H9 (cell line): ENCODE measurements at regions not wholly inside any gene's neighbourhood (a gene's known extent, or its start where the extent isn't known, plus 50 kb on each side); places are given as distances from the start of the nearest gene placed in this dataset.

Source experiments
- DNase-seq: peaks from one replicate; pipeline ENCODE4 v3.0.0-alpha.2; 2017
- H2AFZ ChIP-seq: one replicate; pipeline ENCODE4 v1.6.1; 2013; ENCODE audit warnings: mild to moderate bottlenecking, low read length, control low read depth, moderate library complexity
- H2AK5ac ChIP-seq: 2 replicates; pipeline ENCODE4 v1.6.1; 2013; ENCODE audit warnings: low read length, control low read depth, mixed read lengths; ENCODE audit not compliant: insufficient read length
- H2BK120ac ChIP-seq: one replicate; pipeline ENCODE4 v1.6.1; 2013; ENCODE audit warnings: low read depth, mild to moderate bottlenecking, low read length, control low read depth, inconsistent platforms; ENCODE audit not compliant: poor library complexity, severe bottlenecking
- H2BK12ac ChIP-seq: 2 replicates; pipeline ENCODE4 v1.6.1; 2013; ENCODE audit warnings: low read length, control low read depth, mixed read lengths, low read depth; ENCODE audit not compliant: insufficient read length
- H2BK15ac ChIP-seq: 2 replicates; pipeline ENCODE4 v1.6.1; 2013; ENCODE audit warnings: low read depth, low read length, control low read depth
- H2BK20ac ChIP-seq: one replicate; pipeline ENCODE4 v1.6.1; 2013; ENCODE audit warnings: low read depth, mild to moderate bottlenecking, low read length, control low read depth, inconsistent platforms; ENCODE audit not compliant: poor library complexity, severe bottlenecking
- H2BK5ac ChIP-seq: 2 replicates; pipeline ENCODE4 v1.6.1; 2013; ENCODE audit warnings: low read length, control low read depth, mixed read lengths; ENCODE audit not compliant: insufficient read length
- H3K14ac ChIP-seq: 2 replicates; pipeline ENCODE4 v1.6.1; 2013; ENCODE audit warnings: low read length, control low read depth; ENCODE audit not compliant: insufficient read depth
- H3K18ac ChIP-seq: 2 replicates; pipeline ENCODE4 v1.6.1; 2013; ENCODE audit warnings: low read depth, mild to moderate bottlenecking, mixed read lengths, low read length, control low read depth; ENCODE audit not compliant: insufficient read length
- H3K23ac ChIP-seq: 2 replicates; pipeline ENCODE4 v1.6.1; 2013; ENCODE audit warnings: low read length, control low read depth, mixed read lengths, low read depth; ENCODE audit not compliant: insufficient read length
- H3K23me2 ChIP-seq: 2 replicates; pipeline ENCODE4 v1.6.1; 2013; ENCODE audit warnings: low read depth, mild to moderate bottlenecking, mixed read lengths, low read length, control low read depth; ENCODE audit not compliant: insufficient read length, poor library complexity, severe bottlenecking
- H3K27ac ChIP-seq: 2 replicates; pipeline ENCODE4 v1.5.1; 2013; ENCODE audit warnings: low read length, control low read depth, mixed read lengths, low read depth; ENCODE audit not compliant: insufficient read length
- H3K27me3 ChIP-seq: 2 replicates; pipeline ENCODE4 v1.6.1; 2013; ENCODE audit warnings: low read length, control low read depth, inconsistent platforms; ENCODE audit not compliant: insufficient read depth
- H3K4ac ChIP-seq: 2 replicates; pipeline ENCODE4 v1.6.1; 2013; ENCODE audit warnings: low read depth, mild to moderate bottlenecking, control low read depth, inconsistent platforms, low read length, moderate library complexity
- H3K4me1 ChIP-seq: 2 replicates; pipeline ENCODE4 v1.6.1; 2013; ENCODE audit warnings: low read length, control low read depth, inconsistent platforms; ENCODE audit not compliant: insufficient read depth
- H3K4me2 ChIP-seq: 2 replicates; pipeline ENCODE4 v1.6.1; 2013; ENCODE audit warnings: low read length, control low read depth, mixed read lengths; ENCODE audit not compliant: insufficient read length, insufficient read depth
- H3K56ac ChIP-seq: 2 replicates; pipeline ENCODE4 v1.6.1; 2013; ENCODE audit warnings: low read depth, mild to moderate bottlenecking, mixed read lengths, low read length, control low read depth; ENCODE audit not compliant: insufficient read length
- H3K79me1 ChIP-seq: 2 replicates; pipeline ENCODE4 v1.6.1; 2013; ENCODE audit warnings: low read depth, mild to moderate bottlenecking, moderate library complexity, low read length, control low read depth, inconsistent platforms; ENCODE audit not compliant: insufficient read depth, poor library complexity, severe bottlenecking
- H3K79me2 ChIP-seq: 2 replicates; pipeline ENCODE4 v1.6.1; 2013; ENCODE audit warnings: low read length, control low read depth, inconsistent platforms; ENCODE audit not compliant: insufficient read depth
- H3K9ac ChIP-seq: 2 replicates; pipeline ENCODE4 v1.6.1; 2013; ENCODE audit warnings: low read length, control low read depth, mixed read lengths; ENCODE audit not compliant: insufficient read length; ENCODE audit errors: extremely low read depth
- H3K9me3 ChIP-seq: one replicate; pipeline ENCODE4 v1.6.1; 2013; ENCODE audit warnings: low read depth, low read length, inconsistent platforms; ENCODE audit not compliant: control insufficient read depth
- H3T11ph ChIP-seq: one replicate; pipeline ENCODE4 v1.6.1; 2013; ENCODE audit warnings: mild to moderate bottlenecking, low read length, control low read depth, inconsistent platforms
- H4K20me1 ChIP-seq: one replicate; pipeline ENCODE4 v1.6.1; 2013; ENCODE audit not compliant: control insufficient read depth, insufficient read length, insufficient read depth
- H4K5ac ChIP-seq: 2 replicates; pipeline ENCODE4 v1.6.1; 2013; ENCODE audit warnings: low read depth, mild to moderate bottlenecking, mixed read lengths, low read length, control low read depth; ENCODE audit not compliant: insufficient read length
- H4K8ac ChIP-seq: replicated peaks from 2 replicates; pipeline ENCODE4 v1.6.1; 2013; ENCODE audit warnings: low read length, control low read depth, mixed read lengths, low read depth; ENCODE audit not compliant: insufficient read length
- H4K91ac ChIP-seq: 2 replicates; pipeline ENCODE4 v1.6.1; 2013; ENCODE audit warnings: low read depth, mild to moderate bottlenecking, moderate library complexity, mixed read lengths, low read length, control low read depth; ENCODE audit not compliant: insufficient read length
- H3K27ac Mint-ChIP-seq, 3 experiments: 2 replicates in 2 of 3; 3 replicates in 1 of 3; pipeline ENCODE4 v1.8.0; 2020 to 2021; ENCODE audit warnings: mixed read lengths in 3 of 3, mild to moderate bottlenecking in 1 of 3, moderate library complexity in 1 of 3
- H3K27me3 Mint-ChIP-seq: 2 replicates; pipeline ENCODE4 v1.8.0; 2021; ENCODE audit warnings: low read depth, mild to moderate bottlenecking, moderate library complexity, mixed read lengths
- H3K36me3 Mint-ChIP-seq, 3 experiments: 2 replicates in 2 of 3; 3 replicates in 1 of 3; pipeline ENCODE4 v1.8.0; 2020 to 2021; ENCODE audit warnings: low read depth in 3 of 3, mixed read lengths in 3 of 3; ENCODE audit not compliant: insufficient read depth in 1 of 3
- H3K4me1 Mint-ChIP-seq, 2 experiments: 2 replicates each; pipeline ENCODE4 v1.8.0; 2020; ENCODE audit warnings: mixed read lengths in 2 of 2
- H3K4me3 Mint-ChIP-seq, 2 experiments: 2 replicates in 1 of 2; 3 replicates in 1 of 2; pipeline ENCODE4 v1.8.0; 2020 to 2021; ENCODE audit warnings: mild to moderate bottlenecking in 2 of 2, mixed read lengths in 2 of 2, moderate library complexity in 1 of 2
- H3K9me3 Mint-ChIP-seq, 2 experiments: 2 replicates in 1 of 2; 3 replicates in 1 of 2; pipeline ENCODE4 v1.8.0; 2020; ENCODE audit warnings: mild to moderate bottlenecking in 2 of 2, mixed read lengths in 2 of 2, moderate library complexity in 1 of 2
- WGBS: extraction: QIAGEN DNeasy Blood & Tissue Kit; methylation state at CpG from one replicate; pipeline ENCODE4 v1.1.7; 2013; ENCODE audit warnings: missing lambda C conversion rate, low lambda C conversion rate, mixed read lengths; ENCODE audit not compliant: insufficient read length; ENCODE audit errors: extremely low coverage; 5-methylcytosine and 5-hydroxymethylcytosine counted together
- TF ChIP-seq, protein P1 (sequence below): fragments of 200-600 bp; sonication (generic); conservative IDR thresholded peaks from 3 replicates; pipeline ENCODE4 v1.8.0; 2021; ENCODE audit warnings: antibody characterized with exemption, mild to moderate bottlenecking

DNA sequence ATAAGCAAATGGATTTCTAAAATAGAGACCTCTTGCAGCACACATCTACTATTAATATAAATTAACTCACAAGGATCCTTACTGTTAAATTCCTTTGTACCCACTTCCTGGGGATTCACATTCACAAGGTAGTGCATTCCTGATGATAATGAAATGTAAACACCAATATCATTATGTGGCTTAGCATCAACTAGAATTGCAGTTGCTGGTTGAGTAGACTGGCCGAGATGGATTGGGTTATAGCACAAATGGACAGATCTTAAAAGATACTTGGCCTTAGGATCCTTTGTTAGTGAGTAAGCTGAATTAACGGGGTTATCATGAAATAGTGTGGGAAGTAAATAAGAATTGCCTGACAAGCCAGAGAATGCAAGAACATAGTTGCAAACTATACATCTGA is 369.1 kb downstream of the AEBP2 start:
- no peak overlapping the region for H3K56ac ChIP-seq
- H4K91ac ChIP-seq, result no peak overlapping the region
- H3K79me2 ChIP-seq, result no peaks in the 10 kb centered on the region
- H3K4ac ChIP-seq, result no peak overlapping the region
- no peaks in the 10 kb centered on the region for H3K23me2 ChIP-seq
- H3K14ac ChIP-seq, result no peak overlapping the region
- Mint-ChIP-seq H3K27ac (no peak overlapping the region), H3K9me3 (peaks cover 7% of the 10 kb centered on the region in 2 experiments; a peak in 4 of 5 replicates), H3K36me3 (peaks cover 0 to 15% (median 0%) of the 10 kb centered on the region in 3 experiments; a peak in 1 of 7 replicates), H3K4me1 (no peaks in the 10 kb centered on the region), H3K4me3 (no peak overlapping the region), H3K27me3 (no peaks in the 10 kb centered on the region)
- H2BK15ac ChIP-seq, result no peak overlapping the region
- no peaks in the 10 kb centered on the region for H3K4me1 ChIP-seq
- no peaks in the 10 kb centered on the region for H3K9me3 ChIP-seq
- H2BK20ac ChIP-seq, result no peak overlapping the region
- no peak overlapping the region for H4K5ac ChIP-seq
- DNase-seq, result no peak
- no peak overlapping the region for H3K18ac ChIP-seq
- H3K27me3 ChIP-seq, result no peaks in the 10 kb centered on the region
- no peak overlapping the region for H3K4me2 ChIP-seq
- no CpG with 5 or more reads among the region's 2 CpGs for WGBS
- no peaks in the 10 kb centered on the region for H4K20me1 ChIP-seq
- H3K79me1 ChIP-seq, result no peaks in the 10 kb centered on the region
- no peak overlapping the region for H2AFZ ChIP-seq
- H3K23ac ChIP-seq, result no peak overlapping the region
- H2BK120ac ChIP-seq, result no peak overlapping the region
- no peak overlapping the region for H3T11ph ChIP-seq
- H2AK5ac ChIP-seq, result no peak overlapping the region
- H2BK12ac ChIP-seq, result no peak overlapping the region
- no peak overlapping the region for H4K8ac ChIP-seq
- TF ChIP-seq, protein P1, sequence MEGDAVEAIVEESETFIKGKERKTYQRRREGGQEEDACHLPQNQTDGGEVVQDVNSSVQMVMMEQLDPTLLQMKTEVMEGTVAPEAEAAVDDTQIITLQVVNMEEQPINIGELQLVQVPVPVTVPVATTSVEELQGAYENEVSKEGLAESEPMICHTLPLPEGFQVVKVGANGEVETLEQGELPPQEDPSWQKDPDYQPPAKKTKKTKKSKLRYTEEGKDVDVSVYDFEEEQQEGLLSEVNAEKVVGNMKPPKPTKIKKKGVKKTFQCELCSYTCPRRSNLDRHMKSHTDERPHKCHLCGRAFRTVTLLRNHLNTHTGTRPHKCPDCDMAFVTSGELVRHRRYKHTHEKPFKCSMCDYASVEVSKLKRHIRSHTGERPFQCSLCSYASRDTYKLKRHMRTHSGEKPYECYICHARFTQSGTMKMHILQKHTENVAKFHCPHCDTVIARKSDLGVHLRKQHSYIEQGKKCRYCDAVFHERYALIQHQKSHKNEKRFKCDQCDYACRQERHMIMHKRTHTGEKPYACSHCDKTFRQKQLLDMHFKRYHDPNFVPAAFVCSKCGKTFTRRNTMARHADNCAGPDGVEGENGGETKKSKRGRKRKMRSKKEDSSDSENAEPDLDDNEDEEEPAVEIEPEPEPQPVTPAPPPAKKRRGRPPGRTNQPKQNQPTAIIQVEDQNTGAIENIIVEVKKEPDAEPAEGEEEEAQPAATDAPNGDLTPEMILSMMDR, result no peak
- no peak overlapping the region for H3K9ac ChIP-seq
- no peak overlapping the region for H2BK5ac ChIP-seq
- no peak overlapping the region for H3K27ac ChIP-seq
